Non-pigmented ciliary epithelial cell (primary cell): ENCODE measurements at regions not wholly inside any gene's neighbourhood (a gene's known extent, or its start where the extent isn't known, plus 50 kb on each side); places are given as distances from the start of the nearest gene placed in this dataset.
"Not testable (repeated sequence)": the region's sequence is repeated elsewhere in the genome, so short reads cannot be mapped to it uniquely, and the experiment has no call there.

Source experiments
- DNase-seq: peaks from one replicate; pipeline ENCODE4 v3.0.0-alpha.2; 2010; ENCODE audit warnings: low read depth

GRCh38 chr5:135179308-135179980, 145.4 kb upstream of the PITX1 start:
- no peak for DNase-seq

GRCh38 chr5:135178476-135179155, 144.6 kb upstream of the PITX1 start:
- no peak for DNase-seq

- no peak for DNase-seq
These were observed 143.6 kb upstream of the PITX1 start for GRCh38 chr5:135177591-135177990.

- DNase-seq, result no peak
These were observed 143.0 kb upstream of the PITX1 start for GRCh38 chr5:135176991-135177390.

GRCh38 chr5:135174315-135175096, 140.5 kb upstream of the PITX1 start:
- DNase-seq, result no peak

DNA sequence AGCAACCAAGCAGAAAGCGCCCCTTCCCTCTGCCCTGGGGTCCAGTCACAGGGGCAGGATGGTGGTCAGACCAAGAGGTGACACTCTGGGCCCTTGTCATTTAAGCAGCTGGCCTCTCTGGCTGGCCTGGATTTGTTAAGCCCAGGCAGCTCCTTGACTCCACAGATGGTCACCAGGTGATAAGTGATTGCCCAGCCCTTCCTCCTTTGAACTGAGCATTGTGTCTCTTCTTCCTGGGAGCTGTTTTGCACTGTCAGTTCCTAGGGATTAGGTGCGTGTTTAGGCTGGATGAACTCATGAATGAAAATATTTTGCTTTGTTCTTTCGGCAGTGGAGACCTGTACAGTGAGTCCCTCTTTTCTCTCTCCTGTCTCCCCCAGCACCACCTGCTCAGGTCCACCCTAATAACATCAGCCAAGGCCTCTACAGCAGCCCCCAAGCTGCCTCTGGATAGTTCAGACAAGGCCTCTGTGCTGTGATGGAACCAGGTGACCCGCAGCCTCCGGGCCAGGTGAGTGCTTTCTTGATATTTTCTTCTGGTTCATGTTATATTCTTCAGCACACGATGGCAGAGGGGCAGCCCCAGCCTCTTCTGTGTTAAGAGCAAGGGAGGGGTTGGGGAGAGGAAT, 139.7 kb upstream of the PITX1 start:
- DNase-seq, result no peak

DNA sequence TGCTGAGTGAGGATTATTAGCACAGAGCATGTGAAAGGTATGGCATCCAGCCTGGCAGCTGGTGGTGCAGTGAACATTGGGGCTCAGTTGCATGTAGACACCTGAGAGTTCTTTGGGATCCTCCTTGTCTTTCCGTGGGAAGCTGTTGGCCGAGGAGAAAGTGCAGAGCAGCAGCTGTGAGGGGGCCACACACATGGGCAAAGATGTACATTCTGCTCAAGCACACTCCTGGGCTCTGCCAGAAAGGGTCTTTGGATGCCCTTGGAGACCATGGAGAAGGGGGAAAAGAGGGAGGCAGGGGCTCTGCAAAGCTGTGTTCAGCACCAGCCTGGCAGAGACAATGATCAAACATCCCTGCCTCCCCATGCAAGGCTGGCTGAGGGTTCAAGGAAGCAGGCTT, 138.7 kb upstream of the PITX1 start:
- DNase-seq, result no peak

DNA sequence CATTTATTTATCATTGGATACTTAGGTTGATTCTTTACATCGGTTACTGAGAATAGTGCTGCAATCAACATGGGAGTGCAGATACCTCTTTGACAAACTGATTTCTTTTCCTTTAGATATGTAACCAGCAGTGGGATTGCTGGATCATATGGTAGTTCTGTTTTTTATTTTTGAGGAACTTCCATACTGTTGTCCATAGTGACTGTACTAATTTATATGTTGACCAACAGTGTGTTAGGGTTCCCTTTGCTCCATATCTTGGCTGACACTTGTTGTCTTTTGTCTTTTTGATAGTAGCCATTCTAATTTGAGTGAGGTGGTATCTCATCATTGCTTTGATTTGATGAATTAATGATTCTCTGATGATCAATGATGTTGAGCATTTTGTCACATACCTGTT, 137.3 kb upstream of the PITX1 start:
- no peak for DNase-seq

- DNase-seq, result no peak
These were observed 136.5 kb upstream of the PITX1 start for GRCh38 chr5:135170500-135170899.

DNA sequence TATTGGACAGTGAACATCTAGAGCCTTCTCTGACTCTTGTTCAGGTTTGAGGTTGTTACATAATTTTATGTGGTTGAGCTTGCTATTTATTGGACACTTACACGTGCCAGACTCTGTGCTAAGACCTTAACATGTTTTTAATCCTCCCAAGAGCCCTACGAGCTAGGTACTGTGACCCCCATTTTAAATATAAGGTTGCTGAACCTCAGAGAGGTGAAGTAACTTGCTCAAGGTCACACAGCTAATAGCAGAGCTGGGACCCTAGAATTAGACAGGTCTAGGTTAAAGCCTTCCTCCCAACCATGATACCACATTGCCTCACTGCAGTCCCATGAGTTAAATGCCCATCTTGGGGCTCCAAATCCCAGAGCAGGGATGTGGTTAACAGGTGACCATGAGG, 135.7 kb upstream of the PITX1 start:
- DNase-seq, result no peak

GRCh38 chr5:135167634-135168033, 133.6 kb upstream of the PITX1 start:
- DNase-seq, result no peak

DNA sequence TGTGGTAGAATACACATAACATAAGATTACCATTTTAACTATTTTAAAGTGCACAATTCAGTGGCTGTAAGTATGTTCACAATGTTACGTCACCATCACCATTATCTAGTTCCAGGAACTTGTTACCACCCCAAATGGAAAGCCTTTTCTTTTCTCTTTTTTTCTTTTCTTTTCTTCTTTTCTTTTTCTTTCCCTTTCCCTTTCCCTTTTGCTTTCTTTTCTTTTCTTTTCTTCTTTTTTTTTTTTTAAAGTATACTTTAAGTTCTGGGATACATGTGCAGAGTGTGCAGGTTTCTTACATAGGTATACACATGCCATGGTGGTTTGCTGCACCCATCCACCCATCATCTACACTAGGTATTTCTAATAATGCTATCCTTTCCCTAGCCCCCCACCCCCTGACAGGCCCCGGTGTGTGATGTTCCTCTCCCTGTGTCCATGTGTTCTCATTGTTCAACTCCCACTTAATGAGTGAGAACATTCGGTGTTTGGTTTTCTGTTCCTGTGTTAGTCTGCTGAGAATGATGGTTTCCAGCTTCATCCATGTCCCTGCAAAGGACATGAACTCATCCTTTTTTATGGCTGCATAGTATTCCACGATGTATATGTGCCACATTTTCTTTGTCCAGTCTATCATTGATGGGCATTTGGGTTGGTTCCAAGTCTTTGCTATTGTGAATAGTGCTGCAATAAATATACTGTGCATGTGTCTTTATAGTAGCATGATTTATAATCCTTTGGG, 131.0 kb upstream of the PITX1 start:
- DNase-seq, result not testable (repeated sequence)

DNA sequence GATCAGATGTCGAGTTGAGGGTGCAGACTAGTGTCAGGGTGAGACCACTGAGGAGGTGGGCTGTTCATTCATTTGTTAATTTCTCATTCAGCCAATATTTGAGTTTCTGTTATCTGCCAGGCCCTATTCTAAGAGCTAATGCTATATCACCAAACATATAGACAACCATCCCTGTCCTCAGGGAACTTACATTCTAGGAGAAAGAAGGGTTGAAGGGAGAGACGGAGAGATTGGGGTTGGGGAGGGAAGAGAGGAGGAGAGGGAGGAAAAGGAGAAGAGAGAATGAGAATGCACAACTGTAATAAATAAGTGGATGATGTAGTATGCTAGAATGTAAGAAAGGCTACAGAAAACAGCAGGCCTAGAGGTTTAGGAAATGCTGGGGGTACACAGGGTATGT, 129.9 kb upstream of the PITX1 start:
- no peak for DNase-seq

GRCh38 chr5:135163391-135163790, 129.4 kb upstream of the PITX1 start:
- DNase-seq, result no peak

- no peak for DNase-seq
These were observed 128.7 kb upstream of the PITX1 start for GRCh38 chr5:135162661-135163265.

GRCh38 chr5:135161221-135161620, 127.2 kb upstream of the PITX1 start:
- DNase-seq, result no peak

DNA sequence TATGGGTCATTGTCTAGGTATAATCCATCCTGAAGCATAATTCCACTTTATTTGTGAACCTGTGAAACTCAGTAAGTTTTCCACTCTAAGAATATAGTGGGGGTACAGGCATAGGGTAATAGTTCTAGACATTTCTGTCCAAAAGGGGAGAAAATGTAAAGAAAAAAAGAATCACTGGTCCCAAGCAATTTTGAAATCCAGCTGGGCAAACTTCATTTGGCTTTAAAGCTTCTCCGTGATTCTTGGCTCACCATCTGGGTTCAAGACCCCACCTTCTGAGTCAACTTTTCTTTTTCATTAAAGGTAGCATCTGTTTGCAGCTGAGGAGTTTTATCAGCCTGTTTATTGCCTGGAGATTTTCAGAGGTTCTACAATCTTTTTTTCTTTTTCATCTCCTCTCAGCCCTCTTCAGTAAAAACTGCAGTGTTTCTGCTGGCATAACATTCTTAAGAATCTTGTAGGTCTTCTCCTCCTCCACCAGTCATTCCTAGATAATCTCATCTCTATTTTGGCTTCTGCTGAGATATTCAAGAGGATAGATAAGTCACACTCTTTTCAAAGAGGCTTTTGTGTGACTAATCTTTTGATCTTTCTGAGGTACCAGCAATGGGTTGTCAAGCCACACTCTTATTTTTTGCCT, 126.1 kb upstream of the PITX1 start:
- no peak for DNase-seq

GRCh38 chr5:135159626-135160025, 125.6 kb upstream of the PITX1 start:
- DNase-seq, result no peak

- DNase-seq, result no peak
These were observed 125.0 kb upstream of the PITX1 start for GRCh38 chr5:135158982-135159381.

GRCh38 chr5:135158314-135158697, 124.3 kb upstream of the PITX1 start:
- DNase-seq, result no peak
